ENCODE measurements at regions not wholly inside any gene's neighbourhood (a gene's known extent, or its start where the extent isn't known, plus 50 kb on each side); places are given as distances from the start of the nearest gene placed in this dataset.

GRCh38 chr12:107325075-107325608, 231.8 kb upstream of the CRY1 start:
- Mint-ChIP-seq H3K27ac (no peak overlapping the region), H3K36me3 (ENCODE audit: low read depth) (peaks cover 7% of the 10 kb centered on the region), H3K27me3 (no peaks in the 10 kb centered on the region), H3K9me3 (peaks cover 3% of the 10 kb centered on the region), H3K4me3 (no peak overlapping the region), H3K4me1 (peaks cover 75% of the 10 kb centered on the region)
- no peak for DNase-seq
- intact Hi-C loops (cut with micrococcal nuclease) = no loop called here

GRCh38 chr12:107326237-107326636, 232.9 kb upstream of the CRY1 start:
- peaks cover 12% of the 10 kb centered on the region for H3K36me3 Mint-ChIP-seq (ENCODE audit: low read depth)
- DNase-seq = no peak
- peaks cover 78% of the 10 kb centered on the region for H3K4me1 Mint-ChIP-seq
- no peak overlapping the region for H3K27ac Mint-ChIP-seq
- no peaks in the 10 kb centered on the region for H3K27me3 Mint-ChIP-seq
- intact Hi-C loops (cut with micrococcal nuclease) = no loop called here
- peaks cover 3% of the 10 kb centered on the region for H3K9me3 Mint-ChIP-seq
- no peak overlapping the region for H3K4me3 Mint-ChIP-seq

- DNase-seq = no peak
- Mint-ChIP-seq H3K27me3 (no peaks in the 10 kb centered on the region), H3K4me1 (peaks cover 78% of the 10 kb centered on the region), H3K36me3 (ENCODE audit: low read depth) (peaks cover 16% of the 10 kb centered on the region), H3K27ac (no peak overlapping the region), H3K4me3 (no peak overlapping the region), H3K9me3 (peaks cover 3% of the 10 kb centered on the region)
- intact Hi-C loops (cut with micrococcal nuclease) = no loop called here
These were observed 234.4 kb upstream of the CRY1 start for GRCh38 chr12:107327651-107328182.

GRCh38 chr12:107328442-107329133, 235.2 kb upstream of the CRY1 start:
- Mint-ChIP-seq H3K36me3 (ENCODE audit: low read depth) (peaks cover 22% of the 10 kb centered on the region), H3K4me3 (peak overlapping the region; percentile 19), H3K4me1 (peaks cover 75% of the 10 kb centered on the region), H3K27ac (no peak overlapping the region), H3K9me3 (peaks cover 3% of the 10 kb centered on the region), H3K27me3 (no peaks in the 10 kb centered on the region)
- DNase-seq = no peak
- intact Hi-C loops (cut with micrococcal nuclease) = loop anchor here (1.0 kb wide), 3 partner anchors 7 to 40 kb away; no protein-coding TSS in a partner anchor

- Mint-ChIP-seq H3K4me3 (peak overlapping the region; percentile 64), H3K9me3 (peaks cover 10% of the 10 kb centered on the region), H3K27ac (peak overlapping the region; percentile 85), H3K36me3 (ENCODE audit: low read depth) (peaks cover 33% of the 10 kb centered on the region), H3K27me3 (no peaks in the 10 kb centered on the region), H3K4me1 (peaks cover 75% of the 10 kb centered on the region)
- intact Hi-C loops (cut with micrococcal nuclease) = loop anchor here (1.0 kb wide), 3 partner anchors 8 to 39 kb away; no protein-coding TSS in a partner anchor
- DNase-seq = no peak
These were observed 236.4 kb upstream of the CRY1 start for GRCh38 chr12:107329569-107330324.

- H3K9me3 Mint-ChIP-seq = peaks cover 10% of the 10 kb centered on the region
- peak; percentile 80 for DNase-seq
- H3K27ac Mint-ChIP-seq = peak overlapping the region; percentile 54
- peak overlapping the region; percentile 52 for H3K4me3 Mint-ChIP-seq
- H3K27me3 Mint-ChIP-seq = no peaks in the 10 kb centered on the region
- H3K36me3 Mint-ChIP-seq (ENCODE audit: low read depth) = peaks cover 36% of the 10 kb centered on the region
- intact Hi-C loops (cut with micrococcal nuclease) = no loop called here
- peaks cover 76% of the 10 kb centered on the region for H3K4me1 Mint-ChIP-seq
These were observed 237.6 kb upstream of the CRY1 start for GRCh38 chr12:107330831-107331431.

GRCh38 chr12:107331471-107331870, 238.1 kb upstream of the CRY1 start:
- Mint-ChIP-seq H3K4me1 (peaks cover 74% of the 10 kb centered on the region), H3K27me3 (no peaks in the 10 kb centered on the region), H3K9me3 (peaks cover 10% of the 10 kb centered on the region), H3K27ac (peak overlapping the region; percentile 54), H3K4me3 (no peak overlapping the region), H3K36me3 (ENCODE audit: low read depth) (peaks cover 35% of the 10 kb centered on the region)
- DNase-seq = no peak
- intact Hi-C loops (cut with micrococcal nuclease) = no loop called here

GRCh38 chr12:107331912-107332311, 238.6 kb upstream of the CRY1 start:
- peaks cover 10% of the 10 kb centered on the region for H3K9me3 Mint-ChIP-seq
- H3K4me3 Mint-ChIP-seq = no peak overlapping the region
- no peaks in the 10 kb centered on the region for H3K27me3 Mint-ChIP-seq
- DNase-seq = no peak
- peaks cover 72% of the 10 kb centered on the region for H3K4me1 Mint-ChIP-seq
- H3K27ac Mint-ChIP-seq = peak overlapping the region; percentile 10
- H3K36me3 Mint-ChIP-seq (ENCODE audit: low read depth) = peaks cover 35% of the 10 kb centered on the region
- intact Hi-C loops (cut with micrococcal nuclease) = no loop called here

- Mint-ChIP-seq H3K9me3 (peaks cover 13% of the 10 kb centered on the region), H3K36me3 (ENCODE audit: low read depth) (peaks cover 37% of the 10 kb centered on the region), H3K4me3 (no peak overlapping the region), H3K27me3 (no peaks in the 10 kb centered on the region), H3K27ac (no peak overlapping the region), H3K4me1 (peaks cover 71% of the 10 kb centered on the region)
- no peak for DNase-seq
- intact Hi-C loops (cut with micrococcal nuclease) = no loop called here
These were observed 239.4 kb upstream of the CRY1 start for GRCh38 chr12:107332743-107333142.

- intact Hi-C loops (cut with micrococcal nuclease) = no loop called here
- Mint-ChIP-seq H3K4me1 (peaks cover 55% of the 10 kb centered on the region), H3K27ac (no peak overlapping the region), H3K9me3 (peaks cover 9% of the 10 kb centered on the region), H3K36me3 (ENCODE audit: low read depth) (peaks cover 44% of the 10 kb centered on the region), H3K27me3 (no peaks in the 10 kb centered on the region), H3K4me3 (no peak overlapping the region)
- DNase-seq = no peak
These were observed 242.6 kb upstream of the CRY1 start for GRCh38 chr12:107335802-107336570.

GRCh38 chr12:107336695-107337094, 243.3 kb upstream of the CRY1 start:
- no peak for DNase-seq
- peaks cover 10% of the 10 kb centered on the region for H3K9me3 Mint-ChIP-seq
- H3K27ac Mint-ChIP-seq = no peak overlapping the region
- no peak overlapping the region for H3K4me3 Mint-ChIP-seq
- peaks cover 46% of the 10 kb centered on the region for H3K36me3 Mint-ChIP-seq (ENCODE audit: low read depth)
- H3K27me3 Mint-ChIP-seq = no peaks in the 10 kb centered on the region
- peaks cover 51% of the 10 kb centered on the region for H3K4me1 Mint-ChIP-seq
- intact Hi-C loops (cut with micrococcal nuclease) = no loop called here

- H3K4me3 Mint-ChIP-seq = no peak overlapping the region
- intact Hi-C loops (cut with micrococcal nuclease) = no loop called here
These were observed 244.2 kb upstream of the CRY1 start for GRCh38 chr12:107337346-107338095.

More at GRCh38 chr12:107337346-107338095, 244.2 kb upstream of the CRY1 start:
- peaks cover 46% of the 10 kb centered on the region for H3K4me1 Mint-ChIP-seq
- H3K27me3 Mint-ChIP-seq = no peaks in the 10 kb centered on the region
- peaks cover 48% of the 10 kb centered on the region for H3K36me3 Mint-ChIP-seq (ENCODE audit: low read depth)
- H3K27ac Mint-ChIP-seq = peak overlapping the region; percentile 43
- peaks cover 18% of the 10 kb centered on the region for H3K9me3 Mint-ChIP-seq
- no peak for DNase-seq
